ENCODE measurements at regions not wholly inside any gene's neighbourhood (a gene's known extent, or its start where the extent isn't known, plus 50 kb on each side); places are given as distances from the start of the nearest gene placed in this dataset.

GRCh38 chr2:5454051-5454390 lies 238.2 kb upstream of the SOX11 start:
- TF ChIP-seq CTCF (conservative IDR thresholded peaks at IDR 0.05) = no peak
- no peak for TF ChIP-seq ZFX (IDR thresholded peaks at IDR 0.05)

All from C4-2B (cell line).